Mammary epithelial cell (primary cell): ENCODE measurements at regions not wholly inside any gene's neighbourhood (a gene's known extent, or its start where the extent isn't known, plus 50 kb on each side); places are given as distances from the start of the nearest gene placed in this dataset.

ENCODE experiments used
- CTCF ChIP-seq, 2 donors: IDR thresholded peaks in 1 of 2; conservative IDR thresholded peaks in 1 of 2; 2 replicates each; pipeline ENCODE4 v1.5.1; 2011 to 2012; ENCODE audit warnings: inconsistent platforms in 2 of 2, low read length in 2 of 2, mild to moderate bottlenecking in 2 of 2, control low read depth in 1 of 2, low read depth in 1 of 2; ENCODE audit not compliant: insufficient read depth in 1 of 2; ENCODE audit errors: extremely low read depth in 1 of 2
- EZH2 ChIP-seq: IDR thresholded peaks from 2 replicates; pipeline ENCODE4 v1.6.1; 2012; ENCODE audit warnings: low read length, inconsistent platforms, borderline replicate concordance

DNA sequence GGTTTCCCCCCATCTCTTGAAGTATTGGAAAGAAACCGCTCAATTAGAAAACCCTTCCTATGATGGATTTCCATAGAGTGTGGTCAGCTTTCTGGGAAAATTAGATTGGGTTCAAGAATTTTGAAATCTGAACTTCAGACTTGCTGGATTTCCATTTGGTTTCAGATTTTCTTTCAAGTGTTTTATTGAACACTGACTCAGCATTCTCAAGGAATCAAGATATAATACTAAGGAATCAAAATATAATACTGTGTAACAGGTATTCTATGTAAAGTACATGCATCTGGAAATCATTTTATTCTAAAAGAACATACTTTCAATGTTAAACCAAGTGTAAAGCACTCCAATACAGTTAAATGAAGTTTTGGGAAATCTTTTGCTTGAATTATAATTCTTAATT, 94.7 kb upstream of the CCN2 start:
- TF ChIP-seq CTCF (conservative IDR thresholded peaks at IDR 0.05 in 1 of 2, IDR thresholded peaks at IDR 0.05 in 1 of 2; ENCODE audit: extremely low read depth in 1 of 2, insufficient read depth in 1 of 2, low read depth in 1 of 2, low read length in 2 of 2) (no peak), EZH2 (no peak)
